Right ventricle myocardium inferior (tissue), 1 donor: ENCODE measurements at regions not wholly inside any gene's neighbourhood (a gene's known extent, or its start where the extent isn't known, plus 50 kb on each side); places are given as distances from the start of the nearest gene placed in this dataset.

Experiments used
- ATAC-seq: fragments of 200-7000 bp; cut with Tn5 transposase; one replicate; pipeline ENCODE4 v1.9.1; 2020; ENCODE audit warnings: mild to moderate bottlenecking, moderate library complexity
- DNase-seq: peaks from one replicate; pipeline ENCODE4 v3.0.0; 2021; ENCODE audit errors: missing footprints
- intact Hi-C: fragments of 100-400 bp; cut with DNase I; formaldehyde crosslinking; loops from one replicate; pipeline ENCODE4 v1.11.0; 2022
- donor health status: DM: no; HTN: yes; CAD: no; lungs with severe emphysema.

GRCh38 chr2:238591732-238592131 lies 165.0 kb downstream of the ASB1 start:
- intact Hi-C loops: no loop called here
- ATAC-seq (no peak), DNase-seq (no peak)

DNA sequence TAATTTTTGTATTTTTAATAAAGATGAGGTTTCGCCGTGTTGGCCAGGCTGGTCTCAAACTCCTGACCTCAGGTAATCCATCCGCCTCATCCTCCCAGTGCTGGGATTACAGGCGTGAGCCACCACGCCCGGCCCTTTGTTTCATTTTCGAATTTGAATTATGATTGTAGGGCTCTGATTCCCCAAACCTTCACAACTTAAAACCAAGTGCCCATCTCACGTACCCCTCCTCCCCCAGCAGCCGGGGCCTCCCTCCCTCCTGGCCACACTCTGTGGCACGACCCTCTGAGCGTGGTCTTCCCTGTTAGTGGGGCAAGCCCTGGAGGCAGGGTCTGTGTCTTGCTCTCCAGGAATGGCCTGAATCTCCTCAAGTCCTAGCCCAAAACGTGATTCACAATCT lies 166.5 kb downstream of the ASB1 start:
- intact Hi-C loops: no loop called here
- DNase-seq (no peak), ATAC-seq (no peak)

DNA sequence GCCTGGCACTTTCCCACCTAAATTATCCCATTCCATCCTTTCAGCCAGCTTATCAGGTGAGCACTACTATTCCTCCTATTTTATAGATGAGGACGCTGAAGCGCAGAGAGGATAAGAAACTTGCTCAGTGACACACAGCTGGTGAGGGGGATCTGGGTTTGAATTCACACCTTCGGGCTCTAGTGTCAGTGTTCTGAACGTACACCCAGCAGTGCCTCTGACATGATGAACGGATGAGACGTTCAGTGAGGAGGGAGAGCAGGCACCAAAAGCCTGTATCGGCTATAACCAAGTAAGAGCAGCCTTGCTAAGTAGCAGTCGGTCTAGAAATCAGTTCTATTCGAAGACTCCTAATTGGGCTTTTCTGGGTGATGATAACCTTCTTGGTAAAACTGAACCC lies 167.0 kb downstream of the ASB1 start:
- DNase-seq: no peak
- intact Hi-C loops: no loop called here
- ATAC-seq: no peak

- no peak for DNase-seq
- intact Hi-C loops: no loop called here
- ATAC-seq: no peak
Observed at GRCh38 chr2:238594796-238595749, 168.3 kb downstream of the ASB1 start.

DNA sequence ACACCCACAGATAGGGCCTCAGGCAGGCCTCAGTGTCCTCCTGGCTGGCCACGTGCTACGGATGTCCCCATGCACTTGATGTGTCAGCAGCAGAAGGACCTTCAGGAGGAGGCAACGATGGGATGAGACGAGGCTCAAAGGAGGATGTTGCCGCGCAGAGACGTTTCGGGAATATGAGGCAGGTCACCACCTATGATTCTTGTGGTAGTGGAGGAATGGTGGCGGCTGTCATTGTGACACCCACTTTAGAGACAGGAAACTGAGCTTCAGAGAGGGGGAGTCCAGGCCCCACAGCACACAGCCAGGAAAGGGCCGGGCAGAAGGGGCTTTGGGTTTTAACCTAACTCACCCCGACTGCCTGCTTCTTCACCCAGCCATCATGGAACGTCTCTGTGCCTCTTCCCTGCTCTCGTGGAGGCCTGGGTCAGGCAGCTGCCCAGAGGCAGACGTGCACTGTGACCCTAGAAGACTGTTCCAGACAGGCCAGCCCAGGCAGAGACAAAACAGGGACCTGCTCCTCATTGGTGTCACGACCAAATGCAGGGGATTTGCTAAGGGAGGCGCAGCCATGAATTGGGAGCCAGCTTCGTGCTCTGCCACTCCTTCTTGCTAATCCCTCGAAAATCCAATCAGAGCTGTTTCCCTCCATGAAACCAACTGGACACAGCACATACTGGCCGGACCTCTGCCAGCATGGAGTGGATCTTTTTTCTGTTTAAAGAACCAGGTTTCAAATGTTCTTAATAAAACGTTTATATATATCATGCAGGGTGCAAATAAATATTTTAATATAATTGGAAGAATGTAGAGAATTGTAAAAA lies 169.2 kb downstream of the ASB1 start:
- intact Hi-C loops: no loop called here
- DNase-seq: no peak
- ATAC-seq: no peak

DNA sequence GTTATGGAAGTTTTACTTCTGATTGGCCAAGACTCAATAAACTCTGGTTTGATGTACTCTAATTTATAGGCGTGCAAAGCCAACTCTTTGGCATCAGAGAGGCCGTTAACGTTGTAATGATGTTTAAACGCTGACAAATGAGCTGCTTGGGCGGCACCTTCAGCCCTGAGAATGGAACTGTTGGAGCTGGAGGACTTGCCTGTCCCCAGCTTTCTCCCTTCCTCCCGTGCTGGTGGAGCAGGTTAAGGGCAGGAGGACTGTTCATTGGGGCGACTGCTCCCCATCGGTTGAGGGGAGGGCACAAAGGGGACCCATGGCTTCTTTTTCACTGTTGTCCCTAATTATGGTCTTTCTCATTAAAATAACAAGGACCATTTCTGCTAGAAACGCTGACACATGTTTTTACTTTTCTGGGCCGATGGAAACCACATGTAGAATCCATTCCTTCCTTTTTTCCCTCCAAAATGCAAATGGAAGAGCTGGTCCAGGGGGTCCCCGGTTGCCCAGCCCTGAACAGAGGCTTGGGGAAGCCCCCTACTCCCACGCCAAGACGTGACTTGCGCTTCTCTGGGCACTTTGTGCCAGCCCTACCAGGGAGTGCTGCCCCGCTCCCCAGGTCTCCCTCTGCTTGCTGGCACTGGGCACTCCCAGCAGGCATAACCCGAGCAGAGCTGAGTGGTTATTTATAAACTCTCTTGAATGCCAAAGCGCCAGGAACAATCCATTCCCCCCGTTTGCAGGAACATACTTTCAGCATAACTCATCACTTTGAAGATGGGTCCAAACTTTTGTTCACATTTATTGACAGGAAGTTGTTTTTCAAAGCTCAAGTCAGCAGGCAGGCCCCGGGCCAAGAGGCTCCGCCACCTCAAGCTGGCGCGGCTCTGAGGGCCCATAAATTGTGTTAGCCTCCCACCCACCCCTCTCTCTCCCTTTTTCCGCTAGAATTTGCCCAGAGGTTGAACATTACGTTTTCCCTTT lies 170.1 kb downstream of the ASB1 start:
- DNase-seq: no peak
- peak; percentile 91 for ATAC-seq
- intact Hi-C loops: loop anchor here (1.0 kb wide), 1 partner anchor 104 kb away; no protein-coding TSS in a partner anchor

DNA sequence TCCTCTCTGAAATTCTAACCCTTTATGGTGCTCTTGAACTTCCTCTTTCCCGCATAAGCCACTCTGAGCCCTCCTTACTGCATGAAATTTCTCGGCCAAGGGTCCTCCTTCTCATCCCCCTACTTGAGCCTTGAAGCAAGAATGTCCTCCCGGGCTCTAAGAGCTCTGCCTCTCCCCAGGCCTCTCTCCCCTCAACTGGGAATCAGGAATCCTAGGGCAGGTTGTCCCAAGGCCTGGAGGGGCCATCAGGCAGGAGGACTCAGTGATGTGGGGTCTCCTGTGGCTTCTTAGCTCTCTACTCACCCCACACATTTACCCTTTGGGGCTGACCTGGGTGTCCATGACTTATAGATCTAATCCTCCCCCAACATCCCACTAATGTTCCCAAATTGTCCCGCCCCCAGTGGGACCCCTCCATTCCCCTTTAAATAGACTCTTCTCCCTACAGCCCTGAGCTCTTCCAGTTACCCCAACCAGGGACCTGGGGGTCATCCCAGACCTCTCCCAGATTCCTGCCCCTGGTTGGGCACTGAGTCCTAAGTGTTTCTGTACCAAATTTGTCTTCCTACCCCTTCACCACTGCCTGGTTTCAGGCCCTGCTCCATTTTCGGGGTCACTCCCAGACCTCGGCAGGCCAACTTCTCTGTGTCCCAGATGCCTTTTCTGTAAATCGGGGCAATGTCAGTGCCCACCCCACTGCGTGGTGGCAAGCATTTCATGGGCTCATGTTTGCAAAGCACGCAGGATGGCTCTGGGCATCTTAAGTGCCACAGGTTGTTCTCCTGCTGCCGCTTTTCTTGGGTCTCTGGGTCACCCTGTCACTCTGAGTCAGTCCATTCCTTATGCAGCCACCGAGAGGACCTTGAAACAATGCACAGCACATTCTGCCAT lies 171.2 kb downstream of the ASB1 start:
- ATAC-seq (no peak), DNase-seq (no peak)
- intact Hi-C loops: loop anchor here (1.0 kb wide), 1 partner anchor 103 kb away; no protein-coding TSS in a partner anchor

DNA sequence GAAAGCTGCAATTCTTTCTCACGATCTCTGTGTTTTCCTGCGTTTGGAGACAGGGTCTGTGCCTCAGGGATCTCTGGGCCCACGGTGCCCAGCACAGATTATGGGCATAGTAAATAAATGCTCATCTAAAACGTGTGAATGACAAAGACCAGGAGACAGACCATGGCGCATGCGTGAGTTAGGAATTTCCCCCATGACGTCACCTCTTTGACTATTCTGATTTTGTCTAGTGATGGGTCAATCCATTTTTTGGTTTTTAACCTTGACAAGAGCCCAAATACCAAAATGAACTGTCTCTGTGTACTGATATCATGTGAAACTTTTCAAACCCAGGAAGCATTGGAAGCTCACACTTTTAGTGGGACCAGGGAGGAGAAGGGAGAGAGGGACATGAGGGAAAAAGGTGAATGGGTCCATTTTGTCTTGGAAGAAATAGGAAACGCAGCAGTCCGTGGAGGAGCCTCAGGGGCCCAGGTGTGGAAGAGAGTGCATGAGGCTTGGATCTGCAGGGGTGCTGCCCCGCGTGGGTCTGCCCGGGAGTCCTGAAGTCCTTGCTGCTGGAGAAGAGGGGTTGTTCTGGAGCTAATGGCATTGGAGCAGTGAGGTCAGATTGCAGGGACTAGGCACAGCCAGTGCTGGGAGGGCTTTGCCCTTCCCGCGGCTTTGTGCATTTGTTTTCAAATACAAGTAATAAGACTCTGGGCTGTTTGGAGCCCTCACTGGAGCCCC lies 172.2 kb downstream of the ASB1 start:
- ATAC-seq (no peak), DNase-seq (no peak)
- intact Hi-C loops: no loop called here

GRCh38 chr2:238599549-238600505 lies 173.1 kb downstream of the ASB1 start:
- intact Hi-C loops: loop anchor here (5.0 kb wide), 1 partner anchor 223 kb away; no protein-coding TSS in a partner anchor
- DNase-seq (no peak), ATAC-seq (no peak)

DNA sequence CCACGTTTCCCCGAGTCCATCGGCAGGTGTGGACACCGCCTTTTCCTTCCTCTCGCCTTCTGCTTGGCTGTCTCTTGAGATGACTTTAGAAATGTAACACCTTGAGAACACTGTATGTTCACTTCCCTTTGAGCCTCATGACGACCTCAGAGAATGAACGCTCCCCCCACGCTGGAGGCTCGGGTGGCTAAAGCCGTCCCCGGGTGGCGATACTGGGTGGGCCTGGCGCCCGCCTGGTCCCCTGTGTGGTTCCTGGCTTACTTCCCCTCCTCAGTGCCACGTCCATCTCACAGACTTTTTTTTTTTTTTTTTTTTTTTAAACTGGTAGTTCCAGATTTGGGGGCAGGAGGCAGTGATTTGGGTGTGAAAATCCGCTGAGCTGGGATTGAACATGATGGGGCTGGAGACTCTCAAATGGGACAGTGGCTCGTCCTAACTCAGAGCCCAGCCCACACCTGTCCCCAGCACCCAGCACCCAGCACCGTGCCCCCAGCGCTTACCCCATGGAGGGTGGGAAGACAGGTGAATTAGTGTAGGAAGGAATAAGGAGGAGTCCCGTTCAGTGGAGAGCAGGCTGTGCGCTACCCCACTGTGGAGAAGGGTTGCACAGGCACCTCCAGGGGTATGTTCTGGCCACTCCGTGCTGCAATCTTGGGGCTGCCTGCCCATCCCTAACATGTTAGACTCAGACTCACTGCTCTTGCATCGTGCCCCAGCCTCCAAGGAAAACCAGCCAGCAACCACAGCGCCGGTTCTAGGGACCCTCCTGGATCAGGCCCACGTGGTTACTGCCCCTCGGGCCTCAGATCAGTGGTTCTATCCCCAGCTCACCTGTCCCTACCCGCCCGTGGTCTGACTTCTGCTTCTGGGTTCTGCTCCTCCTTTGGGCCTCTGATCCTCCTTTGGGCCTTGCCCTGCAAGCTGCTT lies 174.0 kb downstream of the ASB1 start:
- ATAC-seq (no peak), DNase-seq (no peak)
- intact Hi-C loops: loop anchor here (1.0 to 5.0 kb wide), 2 partner anchors 100 to 223 kb away; no protein-coding TSS in a partner anchor

GRCh38 chr2:238601433-238602222 lies 174.9 kb downstream of the ASB1 start:
- ATAC-seq (no peak), DNase-seq (no peak)
- intact Hi-C loops: loop anchor here (1.0 to 5.0 kb wide), 2 partner anchors 99 to 224 kb away; no protein-coding TSS in a partner anchor

DNA sequence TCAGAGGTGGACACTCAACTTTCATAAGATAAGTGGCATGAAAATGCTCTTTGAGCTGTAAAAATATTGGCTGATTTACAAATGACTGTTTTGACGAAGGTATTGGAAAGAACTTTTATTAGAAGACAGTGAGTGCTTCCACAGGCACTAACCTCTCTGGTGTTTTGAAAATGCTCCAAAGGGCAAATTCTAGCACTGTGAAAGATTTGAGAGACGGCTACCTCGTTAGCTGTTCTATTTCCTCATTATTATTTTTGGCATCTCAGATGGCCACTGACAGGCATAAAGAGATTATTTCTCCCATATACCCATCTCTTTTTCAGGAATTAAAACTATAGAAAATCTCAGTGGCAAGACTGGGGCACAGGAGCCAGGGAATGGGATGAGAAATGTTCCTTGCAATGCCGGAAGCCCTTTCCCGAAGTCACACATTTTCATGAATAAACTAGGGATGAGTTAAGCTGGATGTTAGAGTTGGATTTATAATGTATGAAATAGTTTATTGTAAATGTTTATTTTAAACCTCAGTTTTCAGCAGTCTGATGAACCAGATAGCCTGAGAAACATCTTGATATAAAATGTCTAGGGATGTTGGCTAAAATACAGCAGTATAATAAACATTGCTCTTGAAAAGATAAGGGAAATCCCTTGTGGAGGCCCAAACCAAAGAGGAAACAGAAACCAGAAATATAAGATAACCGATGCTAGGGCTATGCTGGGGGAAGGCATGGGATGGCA lies 175.7 kb downstream of the ASB1 start:
- DNase-seq: no peak
- intact Hi-C loops: loop anchor here (5.0 kb wide), 1 partner anchor 225 kb away; no protein-coding TSS in a partner anchor
- no peak for ATAC-seq

DNA sequence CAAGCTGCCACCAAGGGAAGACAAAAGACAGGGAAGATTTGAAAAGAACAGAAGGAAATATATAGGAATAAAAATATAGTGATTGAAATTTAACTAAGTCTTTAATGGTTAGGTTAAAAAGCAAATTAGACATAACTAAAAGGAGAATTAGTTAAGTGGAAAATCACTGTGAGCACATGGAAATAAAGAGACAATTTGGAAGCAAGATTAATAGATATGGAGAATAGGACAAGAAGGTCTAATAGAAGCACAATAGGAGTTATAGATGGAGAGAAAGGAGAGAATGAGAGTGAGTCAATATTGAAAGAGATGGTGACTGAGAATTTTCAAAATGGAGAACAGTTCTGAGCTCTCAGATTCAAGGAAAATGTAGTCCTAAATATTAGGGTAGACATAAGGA lies 176.9 kb downstream of the ASB1 start:
- no peak for ATAC-seq
- DNase-seq: no peak
- intact Hi-C loops: loop anchor here (5.0 kb wide), 1 partner anchor 226 kb away; no protein-coding TSS in a partner anchor
